Mesenteric fat pad (tissue), 1 donor: ENCODE measurements at regions not wholly inside any gene's neighbourhood (a gene's known extent, or its start where the extent isn't known, plus 50 kb on each side); places are given as distances from the start of the nearest gene placed in this dataset.
"Not testable (repeated sequence)": the region's sequence is repeated elsewhere in the genome, so short reads cannot be mapped to it uniquely, and the experiment has no call there.

ENCODE experiments used
- DNase-seq: peaks from one replicate; pipeline ENCODE4 v3.0.0-alpha.2; 2020; ENCODE audit warnings: low spot score
- donor health status: DM: yes; HTN: yes; CAD: no.

GRCh38 chr12:28689398-28690175, 459.5 kb upstream of the FAR2 start:
- no peak for DNase-seq

- DNase-seq: no peak
Observed at GRCh38 chr12:28693565-28694219, 455.4 kb upstream of the FAR2 start.

GRCh38 chr12:28698553-28698952, 450.5 kb upstream of the FAR2 start:
- no peak for DNase-seq

- no peak for DNase-seq
Observed at GRCh38 chr12:28699029-28699428, 450.0 kb upstream of the FAR2 start.

GRCh38 chr12:28700161-28700560, 448.9 kb upstream of the FAR2 start:
- no peak for DNase-seq

- DNase-seq: no peak
Observed at GRCh38 chr12:28704477-28705169, 444.5 kb upstream of the FAR2 start.

GRCh38 chr12:28708918-28709371, 440.1 kb upstream of the FAR2 start:
- DNase-seq: no peak

- no peak for DNase-seq
Observed at GRCh38 chr12:28709986-28710685, 438.9 kb upstream of the FAR2 start.

GRCh38 chr12:28710882-28711281, 438.2 kb upstream of the FAR2 start:
- no peak for DNase-seq

GRCh38 chr12:28711421-28711820, 437.7 kb upstream of the FAR2 start:
- DNase-seq: no peak

GRCh38 chr12:28742791-28743190, 406.3 kb upstream of the FAR2 start:
- DNase-seq: no peak

GRCh38 chr12:28746734-28747325, 402.2 kb upstream of the FAR2 start:
- DNase-seq: no peak

GRCh38 chr12:28750946-28751685, 398.0 kb upstream of the FAR2 start:
- no peak for DNase-seq

- DNase-seq: no peak
Observed at GRCh38 chr12:28755027-28755426, 394.1 kb upstream of the FAR2 start.

GRCh38 chr12:28759333-28759732, 389.7 kb upstream of the FAR2 start:
- no peak for DNase-seq

- DNase-seq: not testable (repeated sequence)
Observed at GRCh38 chr12:28760040-28760903, 388.8 kb upstream of the FAR2 start.

- not testable (repeated sequence) for DNase-seq
Observed at GRCh38 chr12:28761897-28762296, 387.2 kb upstream of the FAR2 start.

- no peak for DNase-seq
Observed at GRCh38 chr12:28766398-28766797, 382.7 kb upstream of the FAR2 start.

- no peak for DNase-seq
Observed at GRCh38 chr12:28767836-28768348, 381.2 kb upstream of the FAR2 start.
